HG03139 (cell line): ENCODE measurements at regions not wholly inside any gene's neighbourhood (a gene's known extent, or its start where the extent isn't known, plus 50 kb on each side); places are given as distances from the start of the nearest gene placed in this dataset.

ENCODE experiments used
- ATAC-seq: cut with Tn5 transposase; IDR thresholded peaks from one replicate; pipeline ENCODE4 v1.9.1; 2021; ENCODE audit not compliant: unreplicated experiment

- ATAC-seq = no peak
Observed at GRCh38 chr18:76131738-76132137, 363.3 kb downstream of the ZNF516 start.

- ATAC-seq = no peak
Observed at GRCh38 chr18:76130845-76131244, 364.2 kb downstream of the ZNF516 start.

GRCh38 chr18:76126327-76126726, 368.7 kb downstream of the ZNF516 start:
- ATAC-seq = no peak

GRCh38 chr18:76121011-76121410, 374.0 kb downstream of the ZNF516 start:
- ATAC-seq = no peak

- ATAC-seq = no peak
Observed at GRCh38 chr18:76115580-76115979, 379.5 kb downstream of the ZNF516 start.

- no peak for ATAC-seq
Observed at GRCh38 chr18:76113101-76113500, 381.9 kb downstream of the ZNF516 start.

GRCh38 chr18:76102626-76103025, 392.4 kb downstream of the ZNF516 start:
- ATAC-seq = no peak

GRCh38 chr18:76102156-76102555, 392.9 kb downstream of the ZNF516 start:
- ATAC-seq = no peak

GRCh38 chr18:76099931-76100457, 395.0 kb downstream of the ZNF516 start:
- no peak for ATAC-seq

GRCh38 chr18:76098674-76099411, 396.2 kb downstream of the ZNF516 start:
- ATAC-seq = no peak

- no peak for ATAC-seq
Observed at GRCh38 chr18:76081536-76081935, 413.5 kb downstream of the ZNF516 start.

GRCh38 chr18:76080430-76080829, 414.6 kb downstream of the ZNF516 start:
- ATAC-seq = no peak

- no peak for ATAC-seq
Observed at GRCh38 chr18:76075777-76076176, 419.3 kb downstream of the ZNF516 start.

GRCh38 chr18:76064998-76065397, 430.0 kb downstream of the ZNF516 start:
- ATAC-seq = no peak

GRCh38 chr18:76058146-76058545, 436.9 kb downstream of the ZNF516 start:
- no peak for ATAC-seq

- ATAC-seq = no peak
Observed at GRCh38 chr18:76057386-76057785, 437.7 kb downstream of the ZNF516 start.

- no peak for ATAC-seq
Observed at GRCh38 chr18:76056471-76057110, 438.5 kb downstream of the ZNF516 start.

GRCh38 chr18:76055578-76055977, 439.5 kb downstream of the ZNF516 start:
- no peak for ATAC-seq

- no peak for ATAC-seq
Observed at GRCh38 chr18:76055025-76055424, 440.0 kb downstream of the ZNF516 start.

- no peak for ATAC-seq
Observed at GRCh38 chr18:76054156-76054555, 440.9 kb downstream of the ZNF516 start.

GRCh38 chr18:76053551-76053950, 441.5 kb downstream of the ZNF516 start:
- ATAC-seq = no peak

GRCh38 chr18:76052227-76052595, 442.8 kb downstream of the ZNF516 start:
- ATAC-seq = no peak
